Activated T-cell treated with anti-CD3 and anti-CD28 coated beads, Interleukin-2, amount 50 U/mL, for 72 hours (primary cell): ENCODE measurements at regions not wholly inside any gene's neighbourhood (a gene's known extent, or its start where the extent isn't known, plus 50 kb on each side); places are given as distances from the start of the nearest gene placed in this dataset.

Experiments used
- ATAC-seq, 2 donors: fragments of 150-1000 bp; cut with Tn5 transposase; replicated peaks in 1 of 2; 2 replicates each; pipeline ENCODE4 v1.10.0; 2021; ENCODE audit warnings: moderate library complexity in 2 of 2, mild to moderate bottlenecking in 1 of 2
- DNase-seq, 2 donors: peaks; one replicate each; pipeline ENCODE4 v3.0.0; 2021 to 2022; ENCODE audit warnings: mixed read lengths in 1 of 2
- H3K27ac Mint-ChIP-seq: one replicate; pipeline ENCODE4 v1.8.0; 2022; ENCODE audit warnings: mild to moderate bottlenecking, moderate library complexity, mixed read lengths
- H3K27me3 Mint-ChIP-seq: one replicate; pipeline ENCODE4 v1.8.0; 2022; ENCODE audit warnings: low read depth, mixed read lengths
- H3K36me3 Mint-ChIP-seq, 2 donors: one replicate each; pipeline ENCODE4 v1.8.0; 2022; ENCODE audit warnings: mixed read lengths in 2 of 2, mild to moderate bottlenecking in 1 of 2; ENCODE audit not compliant: insufficient read depth in 2 of 2
- H3K4me1 Mint-ChIP-seq: one replicate; pipeline ENCODE4 v1.8.0; 2022; ENCODE audit warnings: low read depth, mixed read lengths
- H3K4me3 Mint-ChIP-seq, 2 donors: one replicate each; pipeline ENCODE4 v1.8.0; 2022; ENCODE audit warnings: mild to moderate bottlenecking in 2 of 2, mixed read lengths in 2 of 2, moderate library complexity in 2 of 2
- H3K9me3 Mint-ChIP-seq, 2 donors: one replicate each; pipeline ENCODE4 v1.8.0; 2022; ENCODE audit warnings: mixed read lengths in 2 of 2

DNA sequence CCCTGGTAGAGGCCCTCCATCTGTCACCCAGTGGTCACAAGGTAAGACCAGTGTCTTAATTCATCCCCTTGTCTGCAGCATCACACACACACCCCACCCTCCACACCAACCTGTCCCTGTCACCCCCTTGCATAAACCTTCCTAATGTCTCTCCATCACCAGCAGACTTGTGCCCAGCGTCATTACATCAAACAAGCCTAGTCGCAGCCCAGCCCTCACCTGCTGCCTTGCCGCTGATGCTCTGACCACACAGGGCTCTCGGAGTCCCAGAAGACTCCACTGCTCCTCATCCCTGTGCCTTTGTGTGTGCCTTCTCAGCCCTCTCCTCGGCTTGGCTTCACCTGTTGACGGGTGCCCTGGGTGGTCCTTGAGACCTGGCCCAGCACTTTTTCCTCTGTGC lies 171.2 kb downstream of the GLI2 start:
- no peak for DNase-seq
- ATAC-seq = no peak
- H3K27ac Mint-ChIP-seq = no peak overlapping the region
- no peak overlapping the region for H3K4me3 Mint-ChIP-seq
- H3K36me3 Mint-ChIP-seq = no peaks in the 10 kb centered on the region
- no peaks in the 10 kb centered on the region for H3K4me1 Mint-ChIP-seq
- H3K9me3 Mint-ChIP-seq = no peaks in the 10 kb centered on the region
- H3K27me3 Mint-ChIP-seq = no peaks in the 10 kb centered on the region

GRCh38 chr2:120907822-120908221 lies 172.2 kb downstream of the GLI2 start:
- Mint-ChIP-seq H3K27ac (no peak overlapping the region), H3K27me3 (no peaks in the 10 kb centered on the region), H3K4me1 (no peaks in the 10 kb centered on the region), H3K36me3 (no peaks in the 10 kb centered on the region), H3K9me3 (no peaks in the 10 kb centered on the region), H3K4me3 (no peak overlapping the region)
- ATAC-seq (no peak), DNase-seq (no peak)

DNA sequence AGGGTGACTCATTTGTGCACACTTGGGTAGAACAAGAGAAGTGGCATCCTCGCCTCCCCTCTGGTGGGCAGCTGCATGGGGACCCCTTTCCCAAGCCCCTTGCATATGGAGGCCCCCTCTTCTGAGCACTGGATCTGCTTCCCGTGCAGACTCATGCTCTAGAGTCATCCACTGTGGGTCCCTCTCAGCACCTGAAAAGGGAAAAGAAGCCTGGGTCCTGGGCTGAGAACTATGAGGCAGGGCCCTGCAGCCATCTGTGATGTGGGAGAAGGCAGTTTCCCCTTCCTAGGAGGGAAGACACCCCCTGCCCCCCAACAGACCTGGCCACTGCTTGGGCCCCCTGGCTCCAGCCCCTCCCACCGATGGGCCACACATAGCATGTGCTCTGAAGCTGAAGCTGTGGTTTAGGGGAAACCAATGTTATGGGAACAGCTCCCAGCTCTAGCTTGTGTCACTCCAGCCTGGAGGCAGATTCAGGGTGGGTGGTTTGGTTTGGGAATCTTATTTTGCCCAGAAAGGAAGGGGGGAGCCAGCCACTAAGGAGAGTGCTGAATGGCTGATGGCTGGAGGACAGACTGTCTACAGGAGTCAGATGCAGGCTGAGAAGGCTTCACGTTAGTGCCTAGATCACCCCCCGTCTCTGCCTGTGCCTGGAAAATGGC lies 172.8 kb downstream of the GLI2 start:
- H3K27ac Mint-ChIP-seq = no peak overlapping the region
- no peaks in the 10 kb centered on the region for H3K27me3 Mint-ChIP-seq
- ATAC-seq (no peak), DNase-seq (no peak)
- no peaks in the 10 kb centered on the region for H3K36me3 Mint-ChIP-seq
- H3K9me3 Mint-ChIP-seq = no peaks in the 10 kb centered on the region
- no peak overlapping the region for H3K4me3 Mint-ChIP-seq
- no peaks in the 10 kb centered on the region for H3K4me1 Mint-ChIP-seq

DNA sequence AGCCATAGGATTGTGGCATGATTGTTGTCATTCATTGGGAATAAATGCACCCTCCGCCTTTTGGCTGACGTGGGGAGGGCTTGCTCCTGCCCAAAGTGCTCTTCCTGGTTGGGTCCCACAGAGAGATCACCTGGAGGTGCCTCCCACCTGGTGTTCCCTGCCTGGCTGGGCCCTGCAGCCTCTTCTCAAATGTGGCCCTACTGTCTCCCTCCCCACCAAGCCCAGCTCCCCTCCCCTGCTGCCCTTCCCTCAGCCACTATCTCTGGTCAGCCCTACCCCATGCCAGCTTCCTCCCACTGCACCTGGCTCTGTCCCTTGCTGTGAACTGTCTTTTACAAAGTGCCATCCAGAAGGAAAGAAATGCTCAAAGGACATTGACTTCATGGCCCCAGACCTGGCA lies 173.4 kb downstream of the GLI2 start:
- no peak for ATAC-seq
- no peaks in the 10 kb centered on the region for H3K9me3 Mint-ChIP-seq
- no peak overlapping the region for H3K27ac Mint-ChIP-seq
- no peaks in the 10 kb centered on the region for H3K36me3 Mint-ChIP-seq
- no peaks in the 10 kb centered on the region for H3K4me1 Mint-ChIP-seq
- H3K27me3 Mint-ChIP-seq = no peaks in the 10 kb centered on the region
- H3K4me3 Mint-ChIP-seq = no peak overlapping the region
- DNase-seq = no peak

DNA sequence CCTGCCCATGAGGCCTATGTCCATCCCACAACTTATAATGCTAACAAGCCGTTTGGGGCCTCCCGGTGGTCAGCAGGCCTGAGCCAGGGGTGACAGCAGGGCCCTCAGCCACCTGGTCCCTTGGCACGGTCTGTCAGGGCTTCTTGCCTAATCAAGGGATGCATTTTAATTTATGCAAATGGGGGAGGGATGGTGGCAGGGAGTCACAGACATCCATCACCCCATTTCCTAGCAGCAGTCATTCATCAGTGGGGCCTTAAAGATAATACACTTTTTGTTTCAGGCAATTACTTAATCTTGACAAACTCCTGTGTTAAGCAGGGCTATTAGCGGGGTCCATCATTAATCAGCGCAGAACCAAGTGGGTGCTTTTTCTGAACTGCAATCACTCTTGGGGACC lies 174.5 kb downstream of the GLI2 start:
- no peaks in the 10 kb centered on the region for H3K4me1 Mint-ChIP-seq
- no peaks in the 10 kb centered on the region for H3K9me3 Mint-ChIP-seq

DNA sequence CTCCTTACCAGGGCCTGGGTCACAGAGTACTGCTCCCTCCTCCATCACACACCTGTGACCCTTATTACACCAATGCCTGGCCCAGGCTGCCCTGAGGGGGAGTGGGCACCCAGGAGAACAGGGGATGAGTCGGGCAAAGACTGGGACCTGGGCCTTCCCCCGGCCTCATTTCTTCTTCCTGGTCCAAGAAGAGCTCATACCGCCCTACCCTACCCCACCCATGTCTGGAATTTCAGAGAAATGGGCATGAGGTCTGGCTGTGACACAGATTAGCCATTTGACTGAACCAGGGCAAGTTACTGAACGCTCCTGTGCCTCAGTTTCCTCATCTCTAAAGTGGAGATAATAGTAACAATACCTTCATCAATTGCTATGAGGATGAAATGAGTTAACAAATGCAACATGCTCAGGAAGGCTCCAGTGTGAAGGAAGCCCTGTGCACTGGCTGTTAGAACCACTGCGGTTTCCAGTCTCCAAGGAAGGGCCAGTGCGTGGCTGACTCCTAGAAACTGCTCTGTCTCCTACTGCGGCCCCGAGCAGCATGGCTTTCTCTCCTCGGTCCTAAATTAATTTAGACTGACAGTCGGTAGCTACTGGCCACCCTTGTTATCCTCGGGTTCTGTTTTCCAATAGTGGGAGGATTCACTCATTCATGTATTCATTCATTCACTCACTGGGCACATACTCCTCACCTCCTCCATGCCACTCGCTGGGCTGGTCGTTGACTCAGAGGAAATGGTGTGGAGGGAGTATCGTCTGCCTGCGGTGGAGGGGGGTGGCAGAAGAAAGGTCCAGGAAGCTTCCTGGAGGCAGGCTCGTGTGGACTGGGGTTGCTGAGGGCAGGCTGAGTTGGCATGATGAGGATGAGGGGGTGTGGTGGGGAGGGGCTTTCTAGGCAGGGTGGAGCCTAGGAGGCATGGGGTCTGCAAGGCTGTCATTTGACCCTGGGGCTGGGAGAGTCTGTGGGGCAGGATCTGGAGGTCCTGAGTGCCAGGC lies 175.6 kb downstream of the GLI2 start:
- Mint-ChIP-seq H3K9me3 (no peaks in the 10 kb centered on the region), H3K36me3 (no peaks in the 10 kb centered on the region), H3K4me3 (no peak overlapping the region), H3K27ac (no peak overlapping the region), H3K4me1 (no peaks in the 10 kb centered on the region), H3K27me3 (no peaks in the 10 kb centered on the region)
- DNase-seq = no peak
- no peak for ATAC-seq

More for the DNA sequence above, 174.5 kb downstream of the GLI2 start:
- no peak for DNase-seq
- H3K4me3 Mint-ChIP-seq = no peak overlapping the region
- H3K36me3 Mint-ChIP-seq = no peaks in the 10 kb centered on the region
- ATAC-seq = no peak
- no peak overlapping the region for H3K27ac Mint-ChIP-seq
- H3K27me3 Mint-ChIP-seq = no peaks in the 10 kb centered on the region

GRCh38 chr2:120912101-120912985 lies 176.7 kb downstream of the GLI2 start:
- Mint-ChIP-seq H3K9me3 (no peaks in the 10 kb centered on the region), H3K27ac (no peak overlapping the region), H3K4me1 (no peaks in the 10 kb centered on the region), H3K27me3 (no peaks in the 10 kb centered on the region), H3K36me3 (no peaks in the 10 kb centered on the region), H3K4me3 (no peak overlapping the region)
- no peak for ATAC-seq
- no peak for DNase-seq

- H3K4me1 Mint-ChIP-seq = no peaks in the 10 kb centered on the region
- no peak overlapping the region for H3K4me3 Mint-ChIP-seq
- H3K9me3 Mint-ChIP-seq = no peaks in the 10 kb centered on the region
- DNase-seq = no peak
- H3K27ac Mint-ChIP-seq = no peak overlapping the region
- H3K27me3 Mint-ChIP-seq = no peaks in the 10 kb centered on the region
- ATAC-seq = no peak
- no peaks in the 10 kb centered on the region for H3K36me3 Mint-ChIP-seq
Measured at GRCh38 chr2:120913972-120914838, 178.5 kb downstream of the GLI2 start.

GRCh38 chr2:120914839-120915521 lies 179.3 kb downstream of the GLI2 start:
- Mint-ChIP-seq H3K4me1 (no peaks in the 10 kb centered on the region), H3K27me3 (no peaks in the 10 kb centered on the region), H3K27ac (no peak overlapping the region), H3K4me3 (no peak overlapping the region), H3K36me3 (no peaks in the 10 kb centered on the region), H3K9me3 (no peaks in the 10 kb centered on the region)
- ATAC-seq (no peak), DNase-seq (no peak)

DNA sequence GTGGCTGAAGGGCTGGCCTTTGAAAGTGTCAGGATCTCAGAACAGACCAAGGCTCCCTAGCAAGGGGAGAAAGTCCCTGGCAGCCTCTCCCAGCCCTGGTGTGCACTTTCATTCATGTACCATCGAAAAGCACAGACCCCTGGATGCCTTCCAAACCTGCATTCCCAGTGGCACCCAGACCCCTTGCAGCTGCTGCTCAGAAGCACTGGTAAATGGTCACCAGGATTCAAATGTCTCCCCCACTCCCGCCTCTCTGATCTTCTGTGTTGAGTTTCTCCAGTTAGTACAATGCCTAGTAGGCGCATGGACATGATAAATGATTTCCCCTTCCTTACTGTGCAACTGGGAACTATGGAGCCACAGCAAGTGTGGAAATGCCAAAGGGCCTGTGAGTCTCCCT lies 180.0 kb downstream of the GLI2 start:
- Mint-ChIP-seq H3K36me3 (no peaks in the 10 kb centered on the region), H3K4me3 (no peak overlapping the region), H3K9me3 (no peaks in the 10 kb centered on the region), H3K4me1 (no peaks in the 10 kb centered on the region), H3K27me3 (no peaks in the 10 kb centered on the region), H3K27ac (no peak overlapping the region)
- ATAC-seq = no peak
- no peak for DNase-seq

DNA sequence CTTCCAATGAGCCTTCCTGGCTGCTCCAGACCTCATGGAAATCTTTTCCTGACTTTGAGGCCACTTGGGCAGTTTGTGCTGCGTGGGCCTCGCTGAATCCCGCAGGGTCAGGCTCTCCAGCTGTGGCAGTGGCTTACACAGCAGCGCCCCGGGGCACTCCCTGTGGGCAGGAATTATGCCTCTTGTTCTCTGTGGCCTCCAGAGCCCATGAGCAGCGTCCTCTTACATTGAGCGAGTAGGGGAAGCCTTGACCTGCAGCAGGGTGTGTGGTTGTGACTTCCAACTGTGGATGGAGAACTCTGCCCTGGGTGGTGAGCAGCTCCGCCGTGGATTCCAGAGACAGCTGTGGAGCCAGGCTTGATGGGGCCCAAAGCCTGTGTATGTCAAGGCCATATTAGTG lies 180.8 kb downstream of the GLI2 start:
- no peak overlapping the region for H3K27ac Mint-ChIP-seq
- DNase-seq (no peak), ATAC-seq (no peak)
- H3K4me3 Mint-ChIP-seq = no peak overlapping the region
- no peaks in the 10 kb centered on the region for H3K36me3 Mint-ChIP-seq
- H3K9me3 Mint-ChIP-seq = no peaks in the 10 kb centered on the region
- no peaks in the 10 kb centered on the region for H3K4me1 Mint-ChIP-seq
- no peaks in the 10 kb centered on the region for H3K27me3 Mint-ChIP-seq

DNA sequence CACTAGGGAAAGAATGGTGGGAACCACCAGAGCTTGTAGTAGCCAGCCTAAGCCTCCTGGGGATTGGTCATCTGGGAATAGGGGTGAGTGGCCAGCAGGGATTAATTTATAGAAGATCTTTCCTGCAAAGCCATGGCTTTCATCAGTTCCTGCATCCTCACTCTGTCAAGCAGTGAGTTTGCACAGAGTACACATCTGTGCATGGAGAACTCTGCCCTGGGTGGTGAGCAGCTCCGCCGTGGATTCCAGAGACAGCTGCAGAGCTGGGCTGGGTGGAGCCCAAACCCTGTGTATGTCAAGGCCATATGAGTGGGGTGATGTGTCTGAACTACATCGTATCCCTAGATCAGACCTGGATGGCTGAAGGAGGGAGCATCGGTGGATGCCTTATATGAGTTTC lies 182.2 kb downstream of the GLI2 start:
- H3K27me3 Mint-ChIP-seq = no peaks in the 10 kb centered on the region

More for the DNA sequence above, 182.2 kb downstream of the GLI2 start:
- no peak overlapping the region for H3K4me3 Mint-ChIP-seq
- ATAC-seq (no peak), DNase-seq (no peak)
- no peaks in the 10 kb centered on the region for H3K9me3 Mint-ChIP-seq
- H3K4me1 Mint-ChIP-seq = no peaks in the 10 kb centered on the region
- H3K36me3 Mint-ChIP-seq = no peaks in the 10 kb centered on the region
- H3K27ac Mint-ChIP-seq = no peak overlapping the region
